ENCODE measurements at regions not wholly inside any gene's neighbourhood (a gene's known extent, or its start where the extent isn't known, plus 50 kb on each side); places are given as distances from the start of the nearest gene placed in this dataset.

DNA sequence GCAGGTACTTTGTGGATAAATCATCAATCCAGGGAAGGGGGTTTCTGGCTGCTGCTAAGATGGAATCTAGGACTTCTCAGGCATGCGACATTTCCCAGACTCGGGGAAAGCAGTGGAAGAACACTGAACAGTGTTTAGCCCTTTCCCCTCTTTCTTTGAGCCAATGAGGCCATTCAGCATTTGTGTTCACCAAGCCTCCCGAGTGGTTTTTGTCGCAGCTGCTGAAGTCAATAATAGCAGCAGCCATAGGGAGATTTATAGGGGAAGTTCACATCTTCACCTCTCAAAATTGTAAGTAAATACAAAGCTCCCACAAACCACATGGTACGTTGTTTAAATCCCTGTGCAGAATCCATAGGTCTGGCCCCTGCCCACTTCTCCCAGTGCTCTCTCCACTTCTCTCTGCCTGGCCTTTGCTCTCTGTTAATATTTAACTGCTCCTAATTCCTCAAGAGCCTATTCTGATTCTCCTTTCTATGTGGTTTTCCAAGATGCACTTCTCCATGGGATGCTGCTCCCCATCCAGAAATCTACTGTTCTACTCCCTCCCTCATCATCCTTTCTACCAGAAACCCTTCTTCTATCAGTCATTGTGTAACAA, 230.7 kb downstream of the SHQ1 start:
- H3K9ac ChIP-seq (ENCODE audit: low read depth, low read length), result no peak overlapping the region
- H3K9me1 ChIP-seq (ENCODE audit: insufficient read depth, low read length), result no peaks in the 10 kb centered on the region
- H2BK20ac ChIP-seq (ENCODE audit: low read depth, low read length), result no peak overlapping the region
- DNase-seq, result no peak
- no peaks in the 10 kb centered on the region; the same call in 1 of the 2 replicates for H3K9me3 ChIP-seq (ENCODE audit: control insufficient read depth, insufficient read depth, low read length)
- POLR2A ChIA-PET (ENCODE audit: unreplicated experiment), result no interaction called here
- in situ Hi-C loops (cut with MboI; ENCODE audit: low sequenced_read_pairs) (no loop called here), dilution Hi-C loops (cut with HindIII; ENCODE audit: low sequenced_read_pairs, unreplicated experiment) (no loop called here), intact Hi-C loops (cut with micrococcal nuclease) (no loop called here)
- no TSS peak for BruUV-seq (replicated peaks)
- H3K18ac ChIP-seq (ENCODE audit: low read depth, low read length), result no peak overlapping the region
- 40% methylated on average over 1 of the region's 5 CpGs; no CpG with 5 or more reads in 1 of the 2 experiments for WGBS, 2 experiments (ENCODE audit: extremely low coverage in 2 of 2, insufficient read length in 1 of 2)
- no peak overlapping the region for H3K27ac ChIP-seq (ENCODE audit: insufficient read depth, low read length)
- no peaks in the 10 kb centered on the region for H4K20me1 ChIP-seq (ENCODE audit: insufficient read depth, low read length)
- H4K5ac ChIP-seq (ENCODE audit: low read depth, low read length), result no peak overlapping the region
- no peak for ATAC-seq (ENCODE audit: low read depth)
- CTCF ChIA-PET, result no interaction called here
- H3K4me2 ChIP-seq (ENCODE audit: low read depth, low read length), result no peak overlapping the region
- H3K4me3 ChIP-seq (ENCODE audit: insufficient read depth, low read depth, low read length), result no peak overlapping the region
- no peaks in the 10 kb centered on the region for H3K79me1 ChIP-seq (ENCODE audit: low read depth in 1 of 2, low read length in 2 of 2)
- no peaks in the 10 kb centered on the region for H3K4me1 ChIP-seq (ENCODE audit: control insufficient read depth, insufficient read depth, low read length)
- no peak overlapping the region for H4K8ac ChIP-seq (ENCODE audit: low read depth in 2 of 2, low read length in 2 of 2)
- no peak overlapping the region for H3K4ac ChIP-seq (ENCODE audit: low read depth, low read length)
- H2BK15ac ChIP-seq (ENCODE audit: low read depth, low read length), result no peak overlapping the region
- H3K23ac ChIP-seq (ENCODE audit: low read depth, low read length), result no peak overlapping the region
- no peak overlapping the region for H2AFZ ChIP-seq (replicated peaks; ENCODE audit: low read length, poor library complexity)
- H4K91ac ChIP-seq (ENCODE audit: insufficient read depth, low read depth, low read length), result no peak overlapping the region
- TF ChIP-seq, protein P1, sequence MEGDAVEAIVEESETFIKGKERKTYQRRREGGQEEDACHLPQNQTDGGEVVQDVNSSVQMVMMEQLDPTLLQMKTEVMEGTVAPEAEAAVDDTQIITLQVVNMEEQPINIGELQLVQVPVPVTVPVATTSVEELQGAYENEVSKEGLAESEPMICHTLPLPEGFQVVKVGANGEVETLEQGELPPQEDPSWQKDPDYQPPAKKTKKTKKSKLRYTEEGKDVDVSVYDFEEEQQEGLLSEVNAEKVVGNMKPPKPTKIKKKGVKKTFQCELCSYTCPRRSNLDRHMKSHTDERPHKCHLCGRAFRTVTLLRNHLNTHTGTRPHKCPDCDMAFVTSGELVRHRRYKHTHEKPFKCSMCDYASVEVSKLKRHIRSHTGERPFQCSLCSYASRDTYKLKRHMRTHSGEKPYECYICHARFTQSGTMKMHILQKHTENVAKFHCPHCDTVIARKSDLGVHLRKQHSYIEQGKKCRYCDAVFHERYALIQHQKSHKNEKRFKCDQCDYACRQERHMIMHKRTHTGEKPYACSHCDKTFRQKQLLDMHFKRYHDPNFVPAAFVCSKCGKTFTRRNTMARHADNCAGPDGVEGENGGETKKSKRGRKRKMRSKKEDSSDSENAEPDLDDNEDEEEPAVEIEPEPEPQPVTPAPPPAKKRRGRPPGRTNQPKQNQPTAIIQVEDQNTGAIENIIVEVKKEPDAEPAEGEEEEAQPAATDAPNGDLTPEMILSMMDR (conservative IDR thresholded peaks at IDR 0.05; ENCODE audit: low read depth, low read length), result no peak
- TF ChIP-seq POLR2A (IDR thresholded peaks at IDR 0.05; ENCODE audit: low read depth, low read length) (no peak), FOS (IDR thresholded peaks at IDR 0.05; ENCODE audit: low read depth, low read length) (no peak), RAD21 (IDR thresholded peaks at IDR 0.05; ENCODE audit: low read length) (no peak), CEBPB (IDR thresholded peaks at IDR 0.05; ENCODE audit: low read depth, low read length) (no peak), MXI1 (IDR thresholded peaks at IDR 0.05; ENCODE audit: borderline replicate concordance, low read depth, low read length) (no peak), RFX5 (IDR thresholded peaks at IDR 0.05; ENCODE audit: low read depth, low read length) (no peak)
- TF ChIP-seq, protein P2, sequence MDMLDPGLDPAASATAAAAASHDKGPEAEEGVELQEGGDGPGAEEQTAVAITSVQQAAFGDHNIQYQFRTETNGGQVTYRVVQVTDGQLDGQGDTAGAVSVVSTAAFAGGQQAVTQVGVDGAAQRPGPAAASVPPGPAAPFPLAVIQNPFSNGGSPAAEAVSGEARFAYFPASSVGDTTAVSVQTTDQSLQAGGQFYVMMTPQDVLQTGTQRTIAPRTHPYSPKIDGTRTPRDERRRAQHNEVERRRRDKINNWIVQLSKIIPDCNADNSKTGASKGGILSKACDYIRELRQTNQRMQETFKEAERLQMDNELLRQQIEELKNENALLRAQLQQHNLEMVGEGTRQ (IDR thresholded peaks at IDR 0.05; ENCODE audit: low read depth, low read length), result no peak
- H3K36me3 ChIP-seq (ENCODE audit: control insufficient read depth, insufficient read depth, low read length), result no peaks in the 10 kb centered on the region
- no peak overlapping the region for H3K14ac ChIP-seq (replicated peaks; ENCODE audit: low read depth, low read length)
- H3K56ac ChIP-seq (ENCODE audit: extremely low read depth, insufficient read depth, low read length), result no peak overlapping the region
- H2BK5ac ChIP-seq (ENCODE audit: low read depth, low read length, poor library complexity, severe bottlenecking), result no peak overlapping the region
- peaks cover 9% of the 10 kb centered on the region for H3K27me3 ChIP-seq (ENCODE audit: control insufficient read depth, insufficient read depth, low read length)
- H2AK5ac ChIP-seq (ENCODE audit: low read depth, low read length), result no peak overlapping the region
- no peak overlapping the region for H2BK120ac ChIP-seq (ENCODE audit: low read depth, low read length)
- no peak overlapping the region for H2AK9ac ChIP-seq (replicated peaks; ENCODE audit: low read depth, low read length, poor library complexity)

Measured in IMR-90 (cell line).